ENCODE measurements at regions not wholly inside any gene's neighbourhood (a gene's known extent, or its start where the extent isn't known, plus 50 kb on each side); places are given as distances from the start of the nearest gene placed in this dataset.

- TF ChIP-seq CTCF (IDR thresholded peaks at IDR 0.05) (no peak), EP300 (IDR thresholded peaks at IDR 0.05; ENCODE audit: low read depth) (no peak), POLR2A (IDR thresholded peaks at IDR 0.05) (no peak), POLR2AphosphoS5 (IDR thresholded peaks at IDR 0.05) (no peak)
- DNase-seq = no peak
- in situ Hi-C loops (cut with MboI; ENCODE audit: low pct_ligation_motif_present in 1 of 4, low pct_unique_long_range_greater_than_20kb in 1 of 4, low sequenced_read_pairs in 3 of 4) = no loop called here
These were observed 121.8 kb downstream of the C5orf15 start for GRCh38 chr5:133846478-133847226.

GRCh38 chr5:133845271-133845670 lies 123.2 kb downstream of the C5orf15 start:
- in situ Hi-C loops (cut with MboI; ENCODE audit: low pct_ligation_motif_present in 1 of 4, low pct_unique_long_range_greater_than_20kb in 1 of 4, low sequenced_read_pairs in 3 of 4) = no loop called here
- intact Hi-C loops (cut with DNase I; ENCODE audit: low total_unique reads) = no loop called here
- WGBS, 2 donors (ENCODE audit: low coverage in 1 of 2) = 80 to 94% methylated on average over 1 to 2 of the region's 2 CpGs

More at GRCh38 chr5:133846478-133847226, 121.8 kb downstream of the C5orf15 start:
- H3K27me3 ChIP-seq = no peaks in the 10 kb centered on the region
- H3K27ac ChIP-seq = no peak overlapping the region
- no peaks in the 10 kb centered on the region for H3K36me3 ChIP-seq
- no peak overlapping the region for H3K4me3 ChIP-seq
- no peaks in the 10 kb centered on the region for H3K4me1 ChIP-seq
- no peaks in the 10 kb centered on the region for H3K9me3 ChIP-seq
- WGBS, 2 donors (ENCODE audit: low coverage in 1 of 2) = 60 to 70% methylated on average over 1 to 8 of the region's 8 CpGs
- intact Hi-C loops (cut with DNase I; ENCODE audit: low total_unique reads) = no loop called here

GRCh38 chr5:133844836-133845235 lies 123.6 kb downstream of the C5orf15 start:
- no peaks in the 10 kb centered on the region for H3K27me3 ChIP-seq
- DNase-seq = no peak
- H3K4me1 ChIP-seq = no peaks in the 10 kb centered on the region
- no peaks in the 10 kb centered on the region for H3K9me3 ChIP-seq
- no peaks in the 10 kb centered on the region for H3K36me3 ChIP-seq
- 79% methylated on average over 8 of the region's 8 CpGs; no CpG with 5 or more reads in 1 of the 2 donors for WGBS, 2 donors (ENCODE audit: low coverage in 1 of 2)
- intact Hi-C loops (cut with DNase I; ENCODE audit: low total_unique reads) = no loop called here
- in situ Hi-C loops (cut with MboI; ENCODE audit: low pct_ligation_motif_present in 1 of 4, low pct_unique_long_range_greater_than_20kb in 1 of 4, low sequenced_read_pairs in 3 of 4) = no loop called here
- H3K4me3 ChIP-seq = no peak overlapping the region
- TF ChIP-seq EP300 (IDR thresholded peaks at IDR 0.05; ENCODE audit: low read depth) = no peak
- TF ChIP-seq CTCF (IDR thresholded peaks at IDR 0.05) = no peak
- TF ChIP-seq POLR2A (IDR thresholded peaks at IDR 0.05) = no peak
- TF ChIP-seq POLR2AphosphoS5 (IDR thresholded peaks at IDR 0.05) = no peak
- H3K27ac ChIP-seq = no peak overlapping the region

More at GRCh38 chr5:133845271-133845670, 123.2 kb downstream of the C5orf15 start:
- Histone ChIP-seq H3K27me3 (no peaks in the 10 kb centered on the region), H3K36me3 (no peaks in the 10 kb centered on the region), H3K9me3 (no peaks in the 10 kb centered on the region), H3K27ac (no peak overlapping the region), H3K4me3 (no peak overlapping the region), H3K4me1 (no peaks in the 10 kb centered on the region)
- no peak for DNase-seq
- no peak for TF ChIP-seq CTCF (IDR thresholded peaks at IDR 0.05)
- TF ChIP-seq EP300 (IDR thresholded peaks at IDR 0.05; ENCODE audit: low read depth) = no peak
- TF ChIP-seq POLR2A (IDR thresholded peaks at IDR 0.05) = no peak
- TF ChIP-seq POLR2AphosphoS5 (IDR thresholded peaks at IDR 0.05) = no peak

GRCh38 chr5:133843911-133844310 lies 124.5 kb downstream of the C5orf15 start:
- DNase-seq = no peak
- no peak for TF ChIP-seq EP300 (IDR thresholded peaks at IDR 0.05; ENCODE audit: low read depth)
- no peak for TF ChIP-seq CTCF (IDR thresholded peaks at IDR 0.05)
- no peak for TF ChIP-seq POLR2A (IDR thresholded peaks at IDR 0.05)
- no peak for TF ChIP-seq POLR2AphosphoS5 (IDR thresholded peaks at IDR 0.05)
- intact Hi-C loops (cut with DNase I; ENCODE audit: low total_unique reads) (no loop called here), in situ Hi-C loops (cut with MboI; ENCODE audit: low pct_ligation_motif_present in 1 of 4, low pct_unique_long_range_greater_than_20kb in 1 of 4, low sequenced_read_pairs in 3 of 4) (no loop called here)
- Histone ChIP-seq H3K9me3 (no peaks in the 10 kb centered on the region), H3K36me3 (no peaks in the 10 kb centered on the region), H3K27me3 (no peaks in the 10 kb centered on the region), H3K27ac (no peak overlapping the region), H3K4me3 (no peak overlapping the region), H3K4me1 (no peaks in the 10 kb centered on the region)
- 54 to 83% methylated on average over 2 to 4 of the region's 4 CpGs for WGBS, 2 donors (ENCODE audit: low coverage in 1 of 2)
